ENCODE measurements at regions not wholly inside any gene's neighbourhood (a gene's known extent, or its start where the extent isn't known, plus 50 kb on each side); places are given as distances from the start of the nearest gene placed in this dataset.

- TF ChIP-seq HOMEZ (CRISPR knock-in tag; IDR thresholded peaks at IDR 0.05; ENCODE audit: low read depth), result no peak
- TF ChIP-seq RERE (CRISPR knock-in tag; IDR thresholded peaks at IDR 0.05; ENCODE audit: low read depth), result no peak
- no peak for TF ChIP-seq EZH2 (conservative IDR thresholded peaks at IDR 0.05; ENCODE audit: low read depth, low read length)
- no peak for TF ChIP-seq ZNF337 (CRISPR knock-in tag; IDR thresholded peaks at IDR 0.05; ENCODE audit: borderline replicate concordance, low read depth)
- no peak for TF ChIP-seq ARNTL (CRISPR knock-in tag; IDR thresholded peaks at IDR 0.05)
- no peak for TF ChIP-seq ARID3A (IDR thresholded peaks at IDR 0.05; ENCODE audit: low read depth, low read length)
- TF ChIP-seq YY1 (IDR thresholded peaks at IDR 0.05; ENCODE audit: insufficient read depth, insufficient replicate concordance, low read depth, low read length), result no peak
- TF ChIP-seq NCOA1 (CRISPR knock-in tag; IDR thresholded peaks at IDR 0.05), result no peak
Observed at GRCh38 chr11:121950160-121950559, 165.9 kb downstream of the BLID start.

Measured in HepG2 (cell line).